ENCODE measurements at regions not wholly inside any gene's neighbourhood (a gene's known extent, or its start where the extent isn't known, plus 50 kb on each side); places are given as distances from the start of the nearest gene placed in this dataset.

DNA sequence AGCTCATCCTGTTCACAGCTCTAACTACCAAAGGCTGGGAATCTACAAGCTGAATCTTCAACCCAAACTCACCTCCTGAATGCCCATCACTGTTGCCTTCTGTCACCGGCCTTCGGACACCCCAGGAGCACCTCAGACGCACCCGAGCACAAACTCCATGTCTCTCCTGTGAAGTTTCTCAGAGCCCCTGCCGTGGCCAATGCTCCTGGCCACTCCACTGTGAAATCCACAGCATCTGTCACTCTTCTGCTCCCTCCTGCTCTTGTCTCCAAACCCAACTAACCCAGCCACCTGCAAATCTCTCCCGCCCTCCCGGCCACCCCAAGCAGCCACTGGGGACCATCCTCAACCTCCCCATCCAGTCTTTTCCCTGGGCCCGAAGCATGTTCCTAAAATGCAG, 457.9 kb upstream of the SALL3 start:
- Histone ChIP-seq H3K4me3 (ENCODE audit: low read depth in 1 of 2, low read length in 2 of 2) (no peak overlapping the region), H3K27me3 (ENCODE audit: low read depth, low read length) (no peaks in the 10 kb centered on the region), H3K9me3 (ENCODE audit: control insufficient read depth in 1 of 2, low read length in 2 of 2) (no peaks in the 10 kb centered on the region)

DNA sequence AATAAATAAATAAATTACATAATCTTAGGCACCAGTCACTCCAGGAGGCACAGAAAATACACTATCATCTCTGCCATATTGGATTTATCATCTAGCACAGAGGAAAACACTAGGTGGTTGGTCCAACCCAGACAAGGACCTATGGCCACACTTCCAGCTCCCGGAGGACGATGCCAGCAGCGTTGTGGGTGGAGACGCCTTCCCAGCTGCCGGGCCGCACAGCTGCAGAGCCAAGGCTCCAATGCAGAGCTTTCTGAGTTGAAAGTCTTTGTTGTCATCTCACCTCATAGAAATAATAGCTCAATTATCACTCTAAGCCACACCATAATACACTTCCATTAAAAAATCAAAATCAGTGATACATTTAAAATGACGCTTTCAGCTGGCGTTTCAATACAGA, 457.1 kb upstream of the SALL3 start:
- no peak overlapping the region for H3K27ac ChIP-seq (ENCODE audit: low read length)
- H3K27me3 ChIP-seq (ENCODE audit: low read depth, low read length): no peaks in the 10 kb centered on the region
- no peaks in the 10 kb centered on the region for H3K4me1 ChIP-seq (ENCODE audit: control insufficient read depth in 1 of 2, insufficient read depth in 2 of 2, low read length in 2 of 2)
- no peak overlapping the region for H3K4me3 ChIP-seq (ENCODE audit: low read depth in 1 of 2, low read length in 2 of 2)
- H3K9me3 ChIP-seq (ENCODE audit: control insufficient read depth in 1 of 2, low read length in 2 of 2): no peaks in the 10 kb centered on the region
- no peaks in the 10 kb centered on the region for H3K36me3 ChIP-seq (ENCODE audit: control insufficient read depth in 1 of 2, insufficient read depth in 2 of 2, low read length in 2 of 2)

More for the DNA sequence above, 457.9 kb upstream of the SALL3 start:
- Histone ChIP-seq H3K4me1 (ENCODE audit: control insufficient read depth in 1 of 2, insufficient read depth in 2 of 2, low read length in 2 of 2) (no peaks in the 10 kb centered on the region), H3K27ac (ENCODE audit: low read length) (no peak overlapping the region), H3K36me3 (ENCODE audit: control insufficient read depth in 1 of 2, insufficient read depth in 2 of 2, low read length in 2 of 2) (no peaks in the 10 kb centered on the region)

DNA sequence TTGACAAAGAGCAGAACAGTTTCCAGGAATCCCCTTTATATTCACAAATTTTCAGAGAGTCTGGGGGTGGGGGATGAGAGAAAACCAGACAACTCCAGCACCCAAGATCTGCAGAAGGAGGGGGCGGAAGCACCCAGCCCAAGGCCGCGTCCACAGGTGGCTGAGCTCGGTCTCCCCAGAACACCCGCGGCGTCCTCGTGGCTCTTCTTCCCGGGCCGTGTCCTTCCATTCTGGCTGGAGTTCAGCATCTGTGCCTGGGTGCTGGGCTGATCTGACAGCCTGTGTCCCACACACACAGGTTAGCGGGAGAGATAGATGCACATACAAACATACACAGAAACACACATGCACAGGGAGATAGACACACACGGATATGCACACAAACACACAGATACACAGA, 455.8 kb upstream of the SALL3 start:
- Histone ChIP-seq H3K4me3 (ENCODE audit: low read depth in 1 of 2, low read length in 2 of 2) (no peak overlapping the region), H3K36me3 (ENCODE audit: control insufficient read depth in 1 of 2, insufficient read depth in 2 of 2, low read length in 2 of 2) (no peaks in the 10 kb centered on the region), H3K27ac (ENCODE audit: low read length) (no peak overlapping the region), H3K4me1 (ENCODE audit: control insufficient read depth in 1 of 2, insufficient read depth in 2 of 2, low read length in 2 of 2) (no peaks in the 10 kb centered on the region), H3K27me3 (ENCODE audit: low read depth, low read length) (no peaks in the 10 kb centered on the region), H3K9me3 (ENCODE audit: control insufficient read depth in 1 of 2, low read length in 2 of 2) (no peaks in the 10 kb centered on the region)

DNA sequence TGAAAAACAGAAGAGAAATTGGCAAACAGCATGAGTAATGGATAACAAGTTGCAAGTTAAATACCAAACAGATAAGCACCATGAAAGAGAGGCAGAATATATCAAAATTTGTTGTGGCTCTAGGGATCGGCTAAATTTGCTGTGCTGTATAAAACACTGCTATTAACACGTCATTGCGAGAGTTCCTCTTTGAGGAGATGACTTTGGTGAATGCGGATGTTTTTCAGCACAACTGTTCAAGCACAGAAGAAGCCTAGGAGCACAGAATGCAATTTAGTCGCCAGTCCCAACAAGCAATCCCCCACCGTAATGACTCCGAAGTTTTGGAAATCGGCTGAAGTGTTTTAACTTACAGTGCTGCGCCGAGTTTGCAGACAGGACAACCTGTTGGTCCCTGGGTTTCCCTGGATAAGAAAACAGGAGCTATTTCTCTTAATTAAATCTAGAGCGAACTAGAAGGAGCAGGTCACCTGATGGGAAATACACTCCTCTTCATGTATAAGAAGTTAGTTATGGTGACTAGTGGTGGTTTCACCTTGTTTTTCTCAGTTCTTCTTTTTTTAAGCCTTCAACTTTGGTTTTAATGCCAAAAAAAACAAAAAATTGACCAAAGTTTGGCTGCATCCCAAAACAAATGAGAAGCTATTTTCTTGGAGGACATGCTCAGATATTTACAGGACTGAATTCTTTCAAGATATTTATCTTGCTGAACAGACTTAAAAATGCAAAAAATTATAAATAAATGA, 454.1 kb upstream of the SALL3 start:
- Histone ChIP-seq H3K4me3 (ENCODE audit: low read depth in 1 of 2, low read length in 2 of 2) (no peak overlapping the region), H3K36me3 (ENCODE audit: control insufficient read depth in 1 of 2, insufficient read depth in 2 of 2, low read length in 2 of 2) (no peaks in the 10 kb centered on the region), H3K27ac (ENCODE audit: low read length) (no peak overlapping the region), H3K9me3 (ENCODE audit: control insufficient read depth in 1 of 2, low read length in 2 of 2) (no peaks in the 10 kb centered on the region), H3K27me3 (ENCODE audit: low read depth, low read length) (no peaks in the 10 kb centered on the region), H3K4me1 (ENCODE audit: control insufficient read depth in 1 of 2, insufficient read depth in 2 of 2, low read length in 2 of 2) (no peaks in the 10 kb centered on the region)

- Histone ChIP-seq H3K27me3 (ENCODE audit: low read depth, low read length) (no peaks in the 10 kb centered on the region), H3K9me3 (ENCODE audit: control insufficient read depth in 1 of 2, low read length in 2 of 2) (no peaks in the 10 kb centered on the region), H3K27ac (ENCODE audit: low read length) (no peak overlapping the region), H3K4me1 (ENCODE audit: control insufficient read depth in 1 of 2, insufficient read depth in 2 of 2, low read length in 2 of 2) (no peaks in the 10 kb centered on the region), H3K36me3 (ENCODE audit: control insufficient read depth in 1 of 2, insufficient read depth in 2 of 2, low read length in 2 of 2) (no peaks in the 10 kb centered on the region), H3K4me3 (ENCODE audit: low read depth in 1 of 2, low read length in 2 of 2) (no peak overlapping the region)
These were observed 453.3 kb upstream of the SALL3 start for GRCh38 chr18:78526275-78526674.

- Histone ChIP-seq H3K27me3 (ENCODE audit: low read depth, low read length) (no peaks in the 10 kb centered on the region), H3K36me3 (ENCODE audit: control insufficient read depth in 1 of 2, insufficient read depth in 2 of 2, low read length in 2 of 2) (no peaks in the 10 kb centered on the region), H3K9me3 (ENCODE audit: control insufficient read depth in 1 of 2, low read length in 2 of 2) (no peaks in the 10 kb centered on the region), H3K4me3 (ENCODE audit: low read depth in 1 of 2, low read length in 2 of 2) (no peak overlapping the region), H3K27ac (ENCODE audit: low read length) (no peak overlapping the region), H3K4me1 (ENCODE audit: control insufficient read depth in 1 of 2, insufficient read depth in 2 of 2, low read length in 2 of 2) (no peaks in the 10 kb centered on the region)
These were observed 452.5 kb upstream of the SALL3 start for GRCh38 chr18:78526923-78527711.

DNA sequence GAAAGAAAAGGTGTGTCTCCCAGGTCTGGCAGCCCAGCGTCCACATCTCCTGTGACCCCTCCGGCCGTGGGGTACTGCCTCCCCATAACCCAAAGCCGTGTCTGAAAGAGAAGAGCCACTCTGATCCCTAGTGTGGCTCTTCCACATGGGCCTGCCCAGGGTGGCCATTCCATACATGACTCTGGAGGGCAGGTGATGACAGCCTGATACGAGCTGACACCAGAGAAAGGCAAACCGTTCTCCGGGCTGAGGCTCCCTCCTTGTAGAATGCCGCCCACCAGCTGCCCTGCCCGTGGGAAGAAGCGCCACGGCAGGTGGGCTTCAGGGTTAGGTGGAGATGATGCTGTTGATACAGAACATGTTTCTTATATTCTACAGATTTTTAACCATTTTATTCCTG, 451.6 kb upstream of the SALL3 start:
- no peaks in the 10 kb centered on the region for H3K4me1 ChIP-seq (ENCODE audit: control insufficient read depth in 1 of 2, insufficient read depth in 2 of 2, low read length in 2 of 2)
- H3K27me3 ChIP-seq (ENCODE audit: low read depth, low read length): no peaks in the 10 kb centered on the region
- no peak overlapping the region for H3K4me3 ChIP-seq (ENCODE audit: low read depth in 1 of 2, low read length in 2 of 2)
- H3K9me3 ChIP-seq (ENCODE audit: control insufficient read depth in 1 of 2, low read length in 2 of 2): no peaks in the 10 kb centered on the region
- H3K36me3 ChIP-seq (ENCODE audit: control insufficient read depth in 1 of 2, insufficient read depth in 2 of 2, low read length in 2 of 2): no peaks in the 10 kb centered on the region
- no peak overlapping the region for H3K27ac ChIP-seq (ENCODE audit: low read length)

DNA sequence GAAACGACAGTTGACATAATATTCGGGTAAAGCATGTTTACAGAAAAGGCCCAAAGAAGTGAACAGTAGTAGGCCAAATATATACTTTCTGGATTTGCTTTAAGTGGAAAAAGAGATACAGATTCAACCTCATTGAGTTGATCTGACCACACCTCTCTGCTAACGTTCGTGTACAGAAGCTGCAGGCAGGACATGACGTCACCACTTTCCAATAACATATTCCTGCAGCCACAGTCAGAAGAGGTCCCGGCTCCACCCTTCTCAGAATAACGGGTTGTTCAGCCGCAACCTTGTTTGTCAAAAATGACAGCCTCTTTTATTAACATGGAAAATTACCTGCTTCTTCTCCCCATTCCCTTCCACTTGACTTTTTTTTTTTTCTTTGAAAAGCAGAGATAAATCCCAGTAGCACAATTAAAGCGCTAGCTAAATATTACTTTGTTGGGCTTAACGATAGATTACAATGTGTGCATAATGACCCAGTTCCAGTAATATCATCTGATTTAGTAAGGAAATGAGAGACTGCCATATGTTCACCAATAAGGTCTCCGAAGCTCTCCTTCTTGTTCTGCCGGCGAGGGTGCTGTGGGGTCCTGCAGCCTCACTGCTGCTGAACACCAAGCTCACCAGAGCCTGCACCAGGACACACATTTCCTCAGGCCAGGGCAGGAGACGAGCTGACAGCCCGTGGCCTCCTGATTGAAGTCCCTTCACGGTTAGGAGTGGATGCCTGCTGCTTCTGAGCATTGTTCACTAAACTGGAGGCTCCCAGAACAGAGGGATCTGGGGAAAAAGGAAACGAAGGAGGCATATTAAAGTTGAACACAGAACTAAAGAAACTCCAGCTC, 451.0 kb upstream of the SALL3 start:
- H3K4me1 ChIP-seq (ENCODE audit: control insufficient read depth in 1 of 2, insufficient read depth in 2 of 2, low read length in 2 of 2): no peaks in the 10 kb centered on the region
- H3K27ac ChIP-seq (ENCODE audit: low read length): no peak overlapping the region
- H3K27me3 ChIP-seq (ENCODE audit: low read depth, low read length): no peaks in the 10 kb centered on the region
- H3K9me3 ChIP-seq (ENCODE audit: control insufficient read depth in 1 of 2, low read length in 2 of 2): no peaks in the 10 kb centered on the region
- H3K4me3 ChIP-seq (ENCODE audit: low read depth in 1 of 2, low read length in 2 of 2): no peak overlapping the region
- no peaks in the 10 kb centered on the region for H3K36me3 ChIP-seq (ENCODE audit: control insufficient read depth in 1 of 2, insufficient read depth in 2 of 2, low read length in 2 of 2)

GRCh38 chr18:78531637-78532036, 448.0 kb upstream of the SALL3 start:
- Histone ChIP-seq H3K27me3 (ENCODE audit: low read depth, low read length) (no peaks in the 10 kb centered on the region), H3K4me3 (ENCODE audit: low read depth in 1 of 2, low read length in 2 of 2) (no peak overlapping the region), H3K36me3 (ENCODE audit: control insufficient read depth in 1 of 2, insufficient read depth in 2 of 2, low read length in 2 of 2) (no peaks in the 10 kb centered on the region), H3K9me3 (ENCODE audit: control insufficient read depth in 1 of 2, low read length in 2 of 2) (no peaks in the 10 kb centered on the region), H3K4me1 (ENCODE audit: control insufficient read depth in 1 of 2, insufficient read depth in 2 of 2, low read length in 2 of 2) (no peaks in the 10 kb centered on the region), H3K27ac (ENCODE audit: low read length) (no peak overlapping the region)

GRCh38 chr18:78538669-78539440, 440.8 kb upstream of the SALL3 start:
- H3K36me3 ChIP-seq (ENCODE audit: control insufficient read depth in 1 of 2, insufficient read depth in 2 of 2, low read length in 2 of 2): no peaks in the 10 kb centered on the region
- H3K4me3 ChIP-seq (ENCODE audit: low read depth in 1 of 2, low read length in 2 of 2): no peak overlapping the region
- no peaks in the 10 kb centered on the region for H3K4me1 ChIP-seq (ENCODE audit: control insufficient read depth in 1 of 2, insufficient read depth in 2 of 2, low read length in 2 of 2)
- H3K27ac ChIP-seq (ENCODE audit: low read length): no peak overlapping the region
- H3K27me3 ChIP-seq (ENCODE audit: low read depth, low read length): no peaks in the 10 kb centered on the region
- no peaks in the 10 kb centered on the region for H3K9me3 ChIP-seq (ENCODE audit: control insufficient read depth in 1 of 2, low read length in 2 of 2)
